H9 (cell line): ENCODE measurements at regions not wholly inside any gene's neighbourhood (a gene's known extent, or its start where the extent isn't known, plus 50 kb on each side); places are given as distances from the start of the nearest gene placed in this dataset.

ENCODE experiments used
- DNase-seq: peaks from one replicate; pipeline ENCODE4 v3.0.0-alpha.2; 2017
- H2AFZ ChIP-seq: one replicate; pipeline ENCODE4 v1.6.1; 2013; ENCODE audit warnings: mild to moderate bottlenecking, low read length, control low read depth, moderate library complexity
- H2AK5ac ChIP-seq: 2 replicates; pipeline ENCODE4 v1.6.1; 2013; ENCODE audit warnings: low read length, control low read depth, mixed read lengths; ENCODE audit not compliant: insufficient read length
- H2BK120ac ChIP-seq: one replicate; pipeline ENCODE4 v1.6.1; 2013; ENCODE audit warnings: low read depth, mild to moderate bottlenecking, low read length, control low read depth, inconsistent platforms; ENCODE audit not compliant: poor library complexity, severe bottlenecking
- H2BK12ac ChIP-seq: 2 replicates; pipeline ENCODE4 v1.6.1; 2013; ENCODE audit warnings: low read length, control low read depth, mixed read lengths, low read depth; ENCODE audit not compliant: insufficient read length
- H2BK15ac ChIP-seq: 2 replicates; pipeline ENCODE4 v1.6.1; 2013; ENCODE audit warnings: low read depth, low read length, control low read depth
- H2BK20ac ChIP-seq: one replicate; pipeline ENCODE4 v1.6.1; 2013; ENCODE audit warnings: low read depth, mild to moderate bottlenecking, low read length, control low read depth, inconsistent platforms; ENCODE audit not compliant: poor library complexity, severe bottlenecking
- H2BK5ac ChIP-seq: 2 replicates; pipeline ENCODE4 v1.6.1; 2013; ENCODE audit warnings: low read length, control low read depth, mixed read lengths; ENCODE audit not compliant: insufficient read length
- H3K14ac ChIP-seq: 2 replicates; pipeline ENCODE4 v1.6.1; 2013; ENCODE audit warnings: low read length, control low read depth; ENCODE audit not compliant: insufficient read depth
- H3K18ac ChIP-seq: 2 replicates; pipeline ENCODE4 v1.6.1; 2013; ENCODE audit warnings: low read depth, mild to moderate bottlenecking, mixed read lengths, low read length, control low read depth; ENCODE audit not compliant: insufficient read length
- H3K23ac ChIP-seq: 2 replicates; pipeline ENCODE4 v1.6.1; 2013; ENCODE audit warnings: low read length, control low read depth, mixed read lengths, low read depth; ENCODE audit not compliant: insufficient read length
- H3K23me2 ChIP-seq: 2 replicates; pipeline ENCODE4 v1.6.1; 2013; ENCODE audit warnings: low read depth, mild to moderate bottlenecking, mixed read lengths, low read length, control low read depth; ENCODE audit not compliant: insufficient read length, poor library complexity, severe bottlenecking
- H3K27ac ChIP-seq: 2 replicates; pipeline ENCODE4 v1.5.1; 2013; ENCODE audit warnings: low read length, control low read depth, mixed read lengths, low read depth; ENCODE audit not compliant: insufficient read length
- H3K27me3 ChIP-seq: 2 replicates; pipeline ENCODE4 v1.6.1; 2013; ENCODE audit warnings: low read length, control low read depth, inconsistent platforms; ENCODE audit not compliant: insufficient read depth
- H3K4ac ChIP-seq: 2 replicates; pipeline ENCODE4 v1.6.1; 2013; ENCODE audit warnings: low read depth, mild to moderate bottlenecking, control low read depth, inconsistent platforms, low read length, moderate library complexity
- H3K4me1 ChIP-seq: 2 replicates; pipeline ENCODE4 v1.6.1; 2013; ENCODE audit warnings: low read length, control low read depth, inconsistent platforms; ENCODE audit not compliant: insufficient read depth
- H3K4me2 ChIP-seq: 2 replicates; pipeline ENCODE4 v1.6.1; 2013; ENCODE audit warnings: low read length, control low read depth, mixed read lengths; ENCODE audit not compliant: insufficient read length, insufficient read depth
- H3K56ac ChIP-seq: 2 replicates; pipeline ENCODE4 v1.6.1; 2013; ENCODE audit warnings: low read depth, mild to moderate bottlenecking, mixed read lengths, low read length, control low read depth; ENCODE audit not compliant: insufficient read length
- H3K79me1 ChIP-seq: 2 replicates; pipeline ENCODE4 v1.6.1; 2013; ENCODE audit warnings: low read depth, mild to moderate bottlenecking, moderate library complexity, low read length, control low read depth, inconsistent platforms; ENCODE audit not compliant: insufficient read depth, poor library complexity, severe bottlenecking
- H3K79me2 ChIP-seq: 2 replicates; pipeline ENCODE4 v1.6.1; 2013; ENCODE audit warnings: low read length, control low read depth, inconsistent platforms; ENCODE audit not compliant: insufficient read depth
- H3K9ac ChIP-seq: 2 replicates; pipeline ENCODE4 v1.6.1; 2013; ENCODE audit warnings: low read length, control low read depth, mixed read lengths; ENCODE audit not compliant: insufficient read length; ENCODE audit errors: extremely low read depth
- H3K9me3 ChIP-seq: one replicate; pipeline ENCODE4 v1.6.1; 2013; ENCODE audit warnings: low read depth, low read length, inconsistent platforms; ENCODE audit not compliant: control insufficient read depth
- H3T11ph ChIP-seq: one replicate; pipeline ENCODE4 v1.6.1; 2013; ENCODE audit warnings: mild to moderate bottlenecking, low read length, control low read depth, inconsistent platforms
- H4K20me1 ChIP-seq: one replicate; pipeline ENCODE4 v1.6.1; 2013; ENCODE audit not compliant: control insufficient read depth, insufficient read length, insufficient read depth
- H4K5ac ChIP-seq: 2 replicates; pipeline ENCODE4 v1.6.1; 2013; ENCODE audit warnings: low read depth, mild to moderate bottlenecking, mixed read lengths, low read length, control low read depth; ENCODE audit not compliant: insufficient read length
- H4K8ac ChIP-seq: replicated peaks from 2 replicates; pipeline ENCODE4 v1.6.1; 2013; ENCODE audit warnings: low read length, control low read depth, mixed read lengths, low read depth; ENCODE audit not compliant: insufficient read length
- H4K91ac ChIP-seq: 2 replicates; pipeline ENCODE4 v1.6.1; 2013; ENCODE audit warnings: low read depth, mild to moderate bottlenecking, moderate library complexity, mixed read lengths, low read length, control low read depth; ENCODE audit not compliant: insufficient read length
- H3K27ac Mint-ChIP-seq, 3 experiments: 2 replicates in 2 of 3; 3 replicates in 1 of 3; pipeline ENCODE4 v1.8.0; 2020 to 2021; ENCODE audit warnings: mixed read lengths in 3 of 3, mild to moderate bottlenecking in 1 of 3, moderate library complexity in 1 of 3
- H3K27me3 Mint-ChIP-seq: 2 replicates; pipeline ENCODE4 v1.8.0; 2021; ENCODE audit warnings: low read depth, mild to moderate bottlenecking, moderate library complexity, mixed read lengths
- H3K36me3 Mint-ChIP-seq, 3 experiments: 2 replicates in 2 of 3; 3 replicates in 1 of 3; pipeline ENCODE4 v1.8.0; 2020 to 2021; ENCODE audit warnings: low read depth in 3 of 3, mixed read lengths in 3 of 3; ENCODE audit not compliant: insufficient read depth in 1 of 3
- H3K4me1 Mint-ChIP-seq, 2 experiments: 2 replicates each; pipeline ENCODE4 v1.8.0; 2020; ENCODE audit warnings: mixed read lengths in 2 of 2
- H3K4me3 Mint-ChIP-seq, 2 experiments: 2 replicates in 1 of 2; 3 replicates in 1 of 2; pipeline ENCODE4 v1.8.0; 2020 to 2021; ENCODE audit warnings: mild to moderate bottlenecking in 2 of 2, mixed read lengths in 2 of 2, moderate library complexity in 1 of 2
- H3K9me3 Mint-ChIP-seq, 2 experiments: 2 replicates in 1 of 2; 3 replicates in 1 of 2; pipeline ENCODE4 v1.8.0; 2020; ENCODE audit warnings: mild to moderate bottlenecking in 2 of 2, mixed read lengths in 2 of 2, moderate library complexity in 1 of 2
- CTCF ChIP-seq: fragments of 200-600 bp; sonication (generic); conservative IDR thresholded peaks from 3 replicates; pipeline ENCODE4 v1.8.0; 2021; ENCODE audit warnings: antibody characterized with exemption, mild to moderate bottlenecking
- WGBS: extraction: QIAGEN DNeasy Blood & Tissue Kit; methylation state at CpG from one replicate; pipeline ENCODE4 v1.1.7; 2013; ENCODE audit warnings: missing lambda C conversion rate, low lambda C conversion rate, mixed read lengths; ENCODE audit not compliant: insufficient read length; ENCODE audit errors: extremely low coverage; 5-methylcytosine and 5-hydroxymethylcytosine counted together

GRCh38 chr3:68025189-68025588, 370.8 kb upstream of the SUCLG2 start:
- Histone ChIP-seq H3K4ac (no peak overlapping the region), H3K27me3 (no peaks in the 10 kb centered on the region), H3K56ac (no peak overlapping the region), H3K4me2 (no peak overlapping the region), H3K9ac (no peak overlapping the region), H4K91ac (no peak overlapping the region), H2BK120ac (no peak overlapping the region), H3K79me2 (no peaks in the 10 kb centered on the region), H3K23me2 (no peaks in the 10 kb centered on the region), H3K14ac (no peak overlapping the region), H3K4me1 (no peaks in the 10 kb centered on the region), H4K8ac (no peak overlapping the region), H3K18ac (no peak overlapping the region), H2BK15ac (no peak overlapping the region), H3T11ph (no peak overlapping the region), H3K23ac (no peak overlapping the region), H3K27ac (no peak overlapping the region), H4K5ac (no peak overlapping the region), H2BK12ac (no peak overlapping the region), H2BK5ac (no peak overlapping the region), H2AK5ac (no peak overlapping the region), H4K20me1 (no peaks in the 10 kb centered on the region), H2BK20ac (no peak overlapping the region), H3K79me1 (no peaks in the 10 kb centered on the region), H2AFZ (no peak overlapping the region), H3K9me3 (no peaks in the 10 kb centered on the region)
- peaks cover 0 to 2% of the 10 kb centered on the region in 2 experiments; a peak in 1 of 4 replicates for H3K4me1 Mint-ChIP-seq
- no peaks in the 10 kb centered on the region for H3K9me3 Mint-ChIP-seq
- DNase-seq = no peak
- no peak overlapping the region for H3K27ac Mint-ChIP-seq
- no peaks in the 10 kb centered on the region; the same call in 1 of the 2 replicates for H3K27me3 Mint-ChIP-seq
- no peak overlapping the region for H3K4me3 Mint-ChIP-seq
- WGBS = no CpG with 5 or more reads among the region's 2 CpGs
- TF ChIP-seq CTCF = no peak
- H3K36me3 Mint-ChIP-seq = no peaks in the 10 kb centered on the region
